CD4-positive, alpha-beta T cell treated with Interleukin-1 beta for 1 hour (primary cell): ENCODE measurements at regions not wholly inside any gene's neighbourhood (a gene's known extent, or its start where the extent isn't known, plus 50 kb on each side); places are given as distances from the start of the nearest gene placed in this dataset.

Source experiments
- DNase-seq, 2 donors: peaks; one replicate each; pipeline ENCODE4 v3.0.0-alpha.2; 2020 to 2022

DNA sequence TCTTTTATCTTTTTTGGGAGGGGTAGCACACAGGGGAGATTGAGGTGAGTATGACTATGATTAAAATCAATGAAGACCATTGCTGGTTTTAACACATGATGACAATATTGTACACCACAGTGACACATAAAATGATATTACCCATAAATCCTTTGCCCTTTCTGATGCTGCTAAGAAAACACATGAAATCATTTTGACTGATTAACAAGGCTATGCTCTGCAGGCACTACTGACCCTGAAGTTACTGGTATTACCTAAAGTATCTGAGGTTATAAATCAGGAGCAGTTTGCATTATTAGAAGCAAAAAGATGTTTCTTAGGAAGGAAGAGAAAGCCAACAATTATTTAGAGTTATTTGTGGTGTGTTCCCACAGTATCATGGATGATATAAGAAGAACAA is 701.2 kb upstream of the PTBP2 start:
- DNase-seq: no peak

DNA sequence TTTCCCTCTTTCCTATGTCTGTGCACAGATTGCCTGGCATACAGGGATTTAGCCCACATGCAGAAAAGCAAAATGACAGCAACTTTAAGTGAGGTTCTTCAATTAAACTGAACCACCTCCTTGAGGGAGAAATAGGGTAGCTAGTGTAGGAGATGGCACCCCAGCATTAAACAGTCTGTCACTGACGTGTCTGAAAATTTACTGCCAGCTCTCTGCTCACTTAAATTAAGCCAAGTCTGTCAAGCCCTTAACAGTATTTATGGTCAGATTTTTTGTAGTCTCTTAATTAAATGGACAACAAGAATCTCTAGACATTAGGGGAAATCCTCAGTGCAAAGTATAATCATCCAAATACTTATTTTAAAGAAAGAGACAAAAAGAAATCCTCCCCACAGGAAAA is 696.5 kb upstream of the PTBP2 start:
- DNase-seq: no peak

DNA sequence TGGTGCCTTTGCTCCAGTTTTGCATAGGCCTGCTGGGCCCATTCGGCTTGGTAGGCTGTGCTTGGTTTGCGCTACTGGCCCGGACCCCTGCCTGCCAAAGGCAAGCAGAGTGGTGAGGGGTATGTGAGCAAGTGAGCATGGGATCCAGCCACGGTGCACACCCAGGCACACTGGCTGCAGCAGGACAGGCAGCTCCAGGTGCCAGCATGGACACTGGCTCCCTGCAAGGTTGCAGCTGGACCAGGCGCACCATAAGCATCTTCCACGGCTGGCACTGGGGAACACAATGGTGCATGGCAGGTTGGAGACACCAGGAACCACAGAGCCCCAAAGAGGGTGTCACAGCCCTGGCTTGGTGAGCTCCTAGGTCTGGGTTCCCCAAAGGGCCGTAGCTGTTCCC is 693.5 kb upstream of the PTBP2 start:
- no peak for DNase-seq

DNA sequence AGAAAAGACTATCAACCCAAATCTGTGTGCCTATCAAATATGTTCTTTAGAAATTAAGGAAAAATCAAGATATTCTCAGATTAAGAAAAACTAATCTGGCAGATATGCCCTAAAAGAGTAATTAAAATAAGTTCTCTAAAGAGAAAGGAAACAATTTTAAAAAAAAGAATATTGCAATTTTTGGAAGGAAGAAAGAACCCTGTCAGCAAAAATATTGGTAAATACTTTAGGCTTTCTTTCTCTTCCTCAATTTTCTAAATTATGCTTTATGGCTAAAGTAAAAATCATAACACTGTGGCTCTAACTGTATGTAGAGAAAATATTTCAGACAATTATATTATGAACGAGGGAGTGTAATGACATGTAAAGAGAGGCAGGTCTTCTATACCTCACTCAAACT is 691.3 kb upstream of the PTBP2 start:
- no peak for DNase-seq

DNA sequence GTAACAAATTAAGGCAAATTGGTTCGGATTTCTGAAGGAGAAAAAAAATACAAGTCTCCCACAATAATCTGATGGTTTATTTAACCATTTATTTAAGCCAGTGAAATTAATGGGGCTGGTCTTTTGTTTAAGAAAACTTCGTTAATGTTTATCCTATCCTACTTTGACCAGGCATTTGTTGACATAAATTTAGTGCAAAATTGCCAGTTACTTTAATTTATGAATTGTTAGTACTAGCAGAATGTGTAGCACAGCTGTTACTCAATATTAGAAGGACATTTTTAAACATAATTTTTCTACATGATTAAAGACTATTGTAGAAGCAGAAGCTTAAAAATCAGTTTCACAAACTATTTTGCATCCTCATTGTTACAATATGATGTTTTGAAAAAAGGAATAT is 687.6 kb upstream of the PTBP2 start:
- no peak for DNase-seq

DNA sequence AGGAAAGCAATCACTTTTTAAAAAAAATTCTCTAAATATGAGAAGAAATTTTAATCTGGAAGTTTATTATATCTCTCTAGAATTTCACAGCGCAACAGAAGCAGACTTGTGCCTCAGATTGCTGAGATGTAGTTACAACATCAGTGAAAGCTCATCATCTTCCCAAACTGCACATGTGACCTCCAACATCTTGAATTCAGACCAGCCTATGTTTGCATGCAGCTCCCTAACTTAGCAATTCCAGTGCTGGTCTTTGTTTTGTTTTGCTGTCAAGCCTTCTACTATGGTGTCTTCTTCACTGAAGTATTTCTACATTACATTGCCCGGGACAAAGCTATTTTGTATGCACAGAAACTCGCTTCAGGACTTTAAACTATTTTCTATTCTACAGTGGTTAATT is 684.8 kb upstream of the PTBP2 start:
- DNase-seq: no peak

DNA sequence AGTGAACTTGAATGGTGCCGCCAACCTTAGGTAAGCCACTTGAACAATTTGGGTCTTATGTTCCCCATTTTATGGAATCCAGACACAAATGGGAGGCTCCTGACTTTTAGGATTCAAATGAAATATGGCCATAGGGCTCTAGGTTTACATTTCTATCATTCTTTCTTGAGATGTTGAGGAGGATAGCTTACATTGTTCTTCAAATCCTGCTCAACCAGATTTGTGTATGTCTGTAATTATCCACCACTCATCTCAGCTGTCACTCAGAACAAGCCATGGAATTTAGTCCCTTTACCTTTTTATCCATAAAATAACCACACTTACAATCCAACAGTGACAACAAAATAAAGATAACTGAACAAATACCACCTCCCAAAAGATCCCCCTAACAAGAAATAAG is 682.9 kb upstream of the PTBP2 start:
- DNase-seq: no peak

DNA sequence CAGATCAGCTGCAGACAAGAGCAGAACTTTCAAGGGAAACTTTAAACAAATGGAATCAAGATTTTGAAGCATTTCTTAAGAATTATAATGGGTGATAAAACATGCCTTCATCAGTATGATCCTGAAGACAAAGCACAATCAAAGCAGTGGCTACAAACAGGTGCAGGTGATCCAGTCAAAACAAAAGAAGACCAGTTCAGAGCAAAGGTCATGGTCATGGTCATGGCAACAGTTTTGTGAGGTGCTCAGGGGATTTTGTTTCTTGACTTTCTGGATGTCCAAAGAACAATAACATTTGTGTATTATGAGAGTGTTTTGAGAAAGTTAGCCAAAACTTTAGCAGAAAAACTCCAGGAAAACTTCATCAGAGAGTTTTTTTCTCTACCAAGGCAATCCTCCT is 681.7 kb upstream of the PTBP2 start:
- no peak for DNase-seq

DNA sequence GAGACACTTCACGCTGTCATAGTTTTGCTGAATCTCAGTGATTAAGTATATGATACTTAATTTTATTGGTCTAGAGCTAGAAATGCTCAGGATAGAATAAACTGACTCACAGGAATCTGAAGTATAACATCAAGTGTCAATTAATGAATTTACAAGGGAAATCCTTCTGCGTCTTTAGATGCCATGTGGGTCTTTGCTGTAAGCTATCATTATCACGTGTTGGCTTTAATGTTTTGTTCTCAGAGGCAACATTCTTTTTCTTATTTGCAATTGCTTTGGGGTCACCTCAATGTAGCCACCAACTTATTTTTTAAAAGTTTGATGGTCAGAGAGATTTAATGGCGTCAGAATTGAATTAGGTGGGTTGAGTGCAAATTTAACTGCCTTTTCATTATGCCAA is 680.1 kb upstream of the PTBP2 start:
- DNase-seq: no peak

DNA sequence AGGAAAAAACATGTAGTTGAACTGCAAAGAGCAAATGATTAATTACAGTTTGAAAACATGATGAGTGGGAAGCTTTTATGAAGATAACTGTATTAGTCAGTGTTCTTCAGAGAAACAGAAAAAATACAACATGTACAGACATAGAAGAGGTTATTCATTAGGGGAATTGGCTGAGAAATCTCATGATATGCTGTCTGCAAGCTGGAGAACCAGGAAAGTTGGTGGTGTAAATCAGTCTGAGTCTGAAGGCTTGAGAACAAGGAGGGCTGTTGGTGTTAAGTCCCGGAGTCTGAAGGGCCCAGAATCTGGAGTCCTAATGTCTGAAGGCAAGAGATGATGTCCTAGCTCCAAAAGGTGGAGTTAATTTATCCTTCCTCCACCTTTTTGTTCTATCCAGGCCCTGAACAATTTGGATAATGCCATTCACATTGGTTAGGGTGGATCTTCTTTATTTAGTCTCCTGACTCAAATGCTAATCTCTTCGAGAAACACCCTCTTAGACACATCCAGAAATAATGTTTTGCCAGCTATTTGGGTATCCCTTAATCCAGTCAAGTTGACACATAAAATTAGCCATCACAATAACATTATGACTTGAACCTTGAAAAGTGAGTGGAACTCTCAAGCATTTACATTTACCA is 672.9 kb upstream of the PTBP2 start:
- no peak for DNase-seq

DNA sequence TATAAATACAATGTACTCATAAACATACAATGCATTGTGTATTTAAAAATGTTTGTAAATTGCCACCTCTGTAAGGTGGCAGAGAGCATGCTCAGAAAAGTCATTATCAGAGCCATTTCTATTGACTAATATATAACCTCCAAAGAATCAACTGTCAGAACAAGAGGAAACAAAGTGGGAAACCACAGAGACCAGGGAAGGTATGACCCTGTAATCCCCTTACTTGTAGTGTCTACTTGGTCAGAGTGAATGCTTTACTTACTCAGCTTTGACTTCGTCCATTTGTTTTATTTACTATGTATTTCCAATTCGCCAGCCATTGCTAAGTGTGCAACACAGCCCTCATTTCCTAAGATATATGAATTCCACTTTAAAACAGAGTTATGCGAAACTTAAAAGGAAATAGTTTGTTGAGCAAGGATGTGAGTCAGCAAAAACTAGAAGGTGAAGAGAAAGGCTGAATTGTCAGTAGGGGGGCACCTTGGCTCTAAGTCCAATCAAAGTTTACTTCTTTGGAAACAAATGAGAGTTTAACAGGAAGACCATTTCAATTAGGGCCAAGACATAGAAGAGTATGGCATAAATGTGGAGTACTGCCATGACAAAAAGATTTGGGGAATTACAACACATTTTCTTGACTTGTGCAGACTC is 671.7 kb upstream of the PTBP2 start:
- DNase-seq: no peak

DNA sequence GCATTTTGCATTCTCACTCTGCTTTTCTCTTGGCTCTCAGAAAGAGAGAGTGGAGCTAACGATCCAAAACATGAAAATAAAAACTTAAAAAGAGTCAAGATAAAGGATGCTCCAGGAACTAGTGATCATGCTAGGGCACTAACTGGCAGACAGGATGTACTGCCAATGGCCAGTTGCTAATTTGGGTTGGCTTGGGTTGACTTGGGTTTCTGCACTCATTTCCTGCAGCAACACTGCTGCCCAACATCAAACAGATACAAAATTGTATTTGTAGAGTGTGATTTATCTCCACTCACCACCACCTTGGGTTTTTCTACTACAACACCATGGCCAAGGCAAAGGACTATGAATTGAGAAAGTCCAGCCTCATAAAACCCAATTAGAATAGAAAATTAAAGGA is 662.3 kb upstream of the PTBP2 start:
- DNase-seq: no peak

DNA sequence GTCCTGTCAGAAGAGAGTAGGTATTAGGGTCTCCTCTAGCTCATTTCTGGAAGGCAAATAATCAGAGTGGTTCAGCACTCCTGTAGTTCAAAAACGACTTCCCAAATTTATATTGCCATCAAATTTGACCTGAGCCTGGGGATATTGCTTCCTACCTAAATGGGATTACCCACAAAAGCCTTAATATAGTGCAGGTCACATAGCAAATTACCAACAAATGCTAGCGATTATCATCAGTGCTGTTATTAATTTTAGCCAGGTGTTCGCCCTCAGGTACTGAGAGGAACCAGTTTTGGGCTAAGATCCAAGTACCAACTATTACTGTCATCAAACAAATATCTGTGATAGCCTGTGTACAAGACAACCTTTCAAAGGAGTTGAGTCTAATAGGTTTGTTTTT is 661.8 kb upstream of the PTBP2 start:
- DNase-seq: no peak

DNA sequence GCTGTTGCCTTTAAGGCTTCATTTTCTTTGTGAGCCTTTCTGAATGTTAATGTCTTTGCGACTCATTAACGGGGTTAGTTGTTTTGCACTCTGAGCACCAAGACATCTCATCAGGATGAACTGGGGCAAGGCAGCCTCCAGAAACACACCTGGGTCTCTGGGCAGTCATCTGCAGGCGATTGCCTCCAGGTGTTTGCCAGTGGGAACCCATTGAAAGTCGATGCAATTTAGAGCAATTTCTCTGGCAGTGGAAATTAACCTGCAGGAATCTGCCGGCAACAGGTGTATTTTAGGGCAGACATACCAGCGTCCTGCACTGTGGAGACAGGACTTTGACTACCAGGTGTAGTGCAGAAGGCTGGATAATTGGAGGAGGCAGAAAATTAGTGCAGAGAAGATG is 661.0 kb upstream of the PTBP2 start:
- DNase-seq: no peak

DNA sequence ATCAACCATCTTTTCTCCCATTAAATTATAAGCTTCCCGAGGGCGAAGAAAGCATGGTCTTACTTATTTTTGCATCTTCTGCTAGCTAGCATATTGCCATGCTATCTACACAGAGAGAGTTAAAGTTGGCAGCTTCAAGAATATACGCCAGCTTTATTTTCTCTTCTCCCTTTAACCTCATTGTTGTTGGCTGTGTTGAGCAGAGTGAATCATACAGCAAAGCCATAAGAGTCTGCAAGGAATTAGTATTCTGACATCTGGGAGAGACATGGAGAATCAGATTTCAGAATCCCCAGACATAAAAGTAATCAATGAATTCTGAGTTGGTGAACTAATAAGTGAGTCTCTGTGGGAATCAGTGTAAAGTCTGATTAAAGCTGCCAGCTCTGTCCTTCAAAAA is 649.6 kb upstream of the PTBP2 start:
- DNase-seq: no peak

DNA sequence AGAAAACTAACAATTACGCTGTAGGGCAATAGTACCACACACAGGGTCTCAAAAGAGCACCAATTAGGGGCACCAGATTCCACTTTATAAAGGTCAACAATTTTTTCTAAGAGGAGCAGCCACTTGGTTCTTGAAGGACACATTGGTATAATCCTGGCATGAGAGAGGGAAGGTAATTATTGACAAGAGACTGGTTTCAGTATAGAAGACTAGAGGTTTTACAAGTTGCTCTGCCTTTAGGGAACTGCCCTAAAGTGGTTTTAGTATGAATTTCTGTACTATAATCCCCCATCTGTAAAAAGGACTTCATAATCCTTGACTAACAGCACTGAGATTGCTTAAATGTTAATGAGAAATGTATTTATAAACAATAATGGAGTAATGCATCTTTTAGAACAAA is 648.5 kb upstream of the PTBP2 start:
- DNase-seq: no peak

DNA sequence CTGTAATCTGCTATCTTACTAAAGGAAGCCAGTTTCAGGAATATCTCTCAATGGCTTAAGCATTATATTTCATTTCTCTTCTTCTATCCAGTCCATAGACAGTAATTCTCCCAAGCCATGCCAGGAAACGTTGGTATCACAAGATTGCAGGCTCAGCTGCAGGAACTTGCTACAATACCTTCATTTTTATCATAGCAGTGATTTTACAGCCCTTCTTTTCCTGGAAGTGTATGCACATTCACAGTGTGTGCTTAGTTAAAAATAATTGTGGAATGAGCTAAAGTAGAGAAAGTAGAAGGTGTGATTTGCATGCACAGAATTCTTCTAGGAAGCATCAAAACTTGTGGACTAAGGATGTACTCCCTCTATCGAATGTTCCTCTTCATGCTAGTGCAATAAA is 647.2 kb upstream of the PTBP2 start:
- DNase-seq: no peak

DNA sequence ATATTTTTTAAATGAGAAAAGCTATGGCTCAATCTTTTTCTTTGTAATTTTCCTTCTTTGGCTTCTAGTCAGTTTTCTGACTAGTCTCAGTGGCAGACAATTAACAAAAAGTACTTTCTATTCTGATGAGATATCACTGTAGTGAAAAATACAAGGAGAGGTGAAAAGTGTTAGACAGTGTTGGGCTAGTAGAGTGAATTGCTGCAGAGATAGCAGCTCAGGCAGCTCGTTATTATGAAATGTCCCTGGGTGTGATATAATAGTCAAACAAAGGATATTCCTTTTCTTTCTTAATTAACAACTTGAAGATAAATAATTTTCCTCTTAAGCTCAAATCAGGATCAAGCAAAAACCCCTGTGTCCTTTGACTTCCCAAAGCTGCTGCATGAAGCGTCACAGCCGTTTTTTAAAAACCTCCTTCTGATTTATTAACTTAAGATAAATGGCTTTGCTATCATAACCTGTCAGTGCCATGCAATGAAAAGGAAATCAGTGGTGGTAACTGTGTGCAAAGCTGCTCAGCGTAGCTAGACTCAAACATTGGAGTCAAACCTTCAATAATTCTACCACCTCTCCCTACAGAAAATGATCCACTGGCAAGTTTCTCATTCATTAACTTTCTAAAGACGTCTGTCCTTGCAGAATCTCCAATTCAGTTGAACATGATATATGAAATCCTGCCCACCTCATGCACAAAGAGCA is 646.6 kb upstream of the PTBP2 start:
- DNase-seq: no peak

DNA sequence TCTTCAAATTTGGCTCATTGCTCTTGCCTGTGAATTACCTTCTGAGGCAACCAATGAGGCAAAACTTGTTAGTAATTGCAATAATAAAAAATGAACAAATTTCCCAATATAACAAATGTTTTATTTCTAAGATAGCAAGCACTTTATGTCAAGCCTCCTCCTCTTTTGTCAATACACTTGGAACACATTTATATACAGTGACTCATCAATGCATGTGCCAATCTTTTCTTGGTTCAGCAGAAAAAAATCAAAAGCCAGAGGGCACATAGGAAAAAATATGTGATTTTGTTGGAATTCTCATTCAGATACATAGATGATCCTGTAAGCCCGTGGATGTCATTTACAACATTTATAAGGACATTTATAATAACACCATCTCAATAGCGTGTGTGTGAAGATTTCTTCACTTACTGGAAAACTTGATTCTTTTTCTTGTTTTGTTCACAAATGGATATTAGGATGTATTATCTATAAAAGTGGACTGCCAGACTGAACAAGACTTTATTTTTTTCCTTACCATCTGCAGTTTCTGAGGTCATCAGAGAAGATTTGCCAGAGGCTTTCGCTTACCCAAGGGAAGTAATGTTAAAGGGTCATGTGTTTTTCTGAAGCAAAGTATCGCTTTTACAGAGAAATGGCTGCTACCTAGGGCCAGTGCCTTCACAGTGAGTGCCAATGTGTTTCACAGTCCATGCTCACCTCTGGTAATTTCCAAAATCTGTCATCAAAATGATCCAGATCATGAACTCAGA is 645.7 kb upstream of the PTBP2 start:
- DNase-seq: no peak

DNA sequence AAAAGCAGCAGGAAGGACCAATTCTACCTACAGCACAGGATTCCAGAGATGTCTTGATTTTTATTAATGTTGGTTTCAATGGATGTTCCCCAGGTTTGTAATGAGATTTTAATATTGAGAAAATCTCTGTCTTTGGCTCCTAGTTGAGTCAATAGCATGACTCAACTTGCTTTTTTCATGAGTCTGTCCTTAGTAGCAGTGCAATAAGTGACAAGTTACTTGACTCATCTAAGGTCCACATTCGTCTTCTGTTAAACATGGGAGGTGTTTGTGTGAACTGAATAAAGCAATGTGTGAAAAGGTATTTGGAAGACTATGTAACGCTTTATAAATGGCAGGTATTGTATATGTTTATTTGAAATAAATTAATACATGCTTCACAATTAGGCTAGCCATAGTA is 645.0 kb upstream of the PTBP2 start:
- no peak for DNase-seq

DNA sequence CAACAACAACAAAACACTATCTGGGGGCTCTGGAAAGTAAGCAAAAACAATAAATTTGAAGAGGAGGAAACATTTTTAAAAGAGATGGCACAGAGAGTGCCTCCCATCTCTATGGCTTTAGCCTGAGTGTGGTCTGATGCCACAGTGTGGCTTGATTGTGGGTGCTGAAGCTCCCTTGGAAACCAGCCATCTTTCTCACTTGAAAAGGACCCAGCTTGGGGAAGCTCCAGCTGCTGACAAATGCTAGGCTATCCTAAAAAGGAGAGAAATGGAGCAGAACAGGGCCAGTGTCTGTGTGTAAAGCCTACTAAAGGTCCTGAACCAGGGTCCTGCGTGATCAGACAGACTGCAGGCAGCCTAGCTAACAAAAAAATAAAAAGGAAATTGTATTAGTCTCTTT is 642.0 kb upstream of the PTBP2 start:
- DNase-seq: no peak

DNA sequence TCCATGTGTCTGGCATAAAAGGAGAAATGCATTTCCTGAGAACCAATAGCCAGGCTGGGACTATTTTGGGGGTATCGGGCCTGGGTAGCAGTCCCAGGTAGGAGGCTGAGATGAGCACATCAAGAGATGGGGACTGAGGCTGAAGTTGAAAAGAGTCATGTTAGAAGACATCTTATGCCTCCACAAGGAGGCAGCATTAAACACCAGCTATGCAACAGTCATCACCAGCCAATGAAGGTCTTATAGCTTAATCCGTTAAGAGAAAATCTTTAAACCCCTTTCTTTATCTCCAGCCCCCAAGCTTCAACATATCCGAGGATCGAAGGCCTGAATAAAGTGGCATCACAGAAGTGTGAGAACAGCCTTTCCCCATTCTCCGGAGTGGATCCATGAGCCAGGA is 640.7 kb upstream of the PTBP2 start:
- no peak for DNase-seq

DNA sequence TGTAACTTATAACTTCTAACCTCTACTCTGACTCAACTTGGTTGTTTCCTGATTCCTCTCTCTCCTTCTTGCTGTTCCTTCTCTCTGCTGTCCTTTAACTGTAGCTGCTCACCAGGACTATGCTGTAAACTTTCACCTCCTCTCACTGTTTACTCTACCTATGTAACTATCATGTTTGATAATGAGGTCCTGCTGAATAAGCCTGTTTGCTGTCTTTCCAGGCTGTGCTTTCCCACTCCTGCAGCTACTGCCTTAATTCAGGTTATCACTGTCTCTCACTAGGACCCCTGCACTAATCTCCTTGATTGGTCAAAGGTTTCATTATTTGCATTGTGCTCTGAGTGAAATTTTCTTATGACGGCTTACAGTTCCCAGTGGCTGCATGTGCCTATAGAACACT is 633.9 kb upstream of the PTBP2 start:
- DNase-seq: no peak

DNA sequence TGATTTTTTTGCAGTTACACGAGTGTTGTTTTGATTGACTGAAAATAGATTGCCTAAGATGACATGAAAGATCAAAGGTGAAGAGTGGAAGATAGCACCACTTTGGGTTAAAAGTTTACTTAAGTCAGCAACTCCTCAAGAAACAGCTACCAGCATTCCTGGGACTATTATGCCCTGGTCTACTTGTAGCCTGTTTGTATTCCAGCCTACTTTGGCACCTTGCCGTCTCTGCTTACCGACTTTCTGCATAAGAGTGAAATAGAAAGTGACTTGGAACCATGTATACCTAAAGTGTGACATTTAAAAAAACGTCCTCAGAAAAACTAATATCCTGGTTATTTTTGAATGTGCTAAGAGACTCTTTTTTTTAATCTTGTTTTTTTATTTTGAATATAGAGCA is 631.5 kb upstream of the PTBP2 start:
- no peak for DNase-seq
